Activated effector memory CD4-positive, alpha-beta T cell treated with Interleukin-2 at 50 U/mL for 16 hours (primary cell): ENCODE measurements at regions not wholly inside any gene's neighbourhood (a gene's known extent, or its start where the extent isn't known, plus 50 kb on each side); places are given as distances from the start of the nearest gene placed in this dataset.

Source experiments
- DNase-seq: peaks from one replicate; pipeline ENCODE4 v3.0.0-alpha.2; 2020

GRCh38 chr2:238726670-238727584, 121.0 kb upstream of the TWIST2 start:
- DNase-seq = no peak

- DNase-seq = no peak
Measured at GRCh38 chr2:238727585-238728329, 120.1 kb upstream of the TWIST2 start.

- DNase-seq = no peak
Measured at GRCh38 chr2:238728330-238729260, 119.3 kb upstream of the TWIST2 start.

- no peak for DNase-seq
Measured at GRCh38 chr2:238729261-238729935, 118.5 kb upstream of the TWIST2 start.

GRCh38 chr2:238730001-238730669, 117.8 kb upstream of the TWIST2 start:
- DNase-seq = no peak

- no peak for DNase-seq
Measured at GRCh38 chr2:238730881-238731280, 117.0 kb upstream of the TWIST2 start.

- DNase-seq = no peak
Measured at GRCh38 chr2:238731961-238732360, 115.9 kb upstream of the TWIST2 start.

GRCh38 chr2:238738917-238739316, 109.0 kb upstream of the TWIST2 start:
- DNase-seq = no peak

- no peak for DNase-seq
Measured at GRCh38 chr2:238739668-238740067, 108.2 kb upstream of the TWIST2 start.

GRCh38 chr2:238741277-238741676, 106.6 kb upstream of the TWIST2 start:
- DNase-seq = no peak

GRCh38 chr2:238742066-238742465, 105.8 kb upstream of the TWIST2 start:
- no peak for DNase-seq

GRCh38 chr2:238742664-238743063, 105.2 kb upstream of the TWIST2 start:
- DNase-seq = no peak

GRCh38 chr2:238743243-238744065, 104.4 kb upstream of the TWIST2 start:
- DNase-seq = no peak

- no peak for DNase-seq
Measured at GRCh38 chr2:238744951-238745350, 102.9 kb upstream of the TWIST2 start.

GRCh38 chr2:238745997-238746396, 101.9 kb upstream of the TWIST2 start:
- no peak for DNase-seq

GRCh38 chr2:238747114-238747513, 100.8 kb upstream of the TWIST2 start:
- DNase-seq = no peak

- DNase-seq = no peak
Measured at GRCh38 chr2:238747557-238747956, 100.3 kb upstream of the TWIST2 start.

GRCh38 chr2:238750212-238750904, 97.5 kb upstream of the TWIST2 start:
- DNase-seq = no peak

- DNase-seq = no peak
Measured at GRCh38 chr2:238754259-238754658, 93.6 kb upstream of the TWIST2 start.

GRCh38 chr2:238761868-238762267, 86.0 kb upstream of the TWIST2 start:
- no peak for DNase-seq
